Colon (tissue), 2 donors: ENCODE measurements at regions not wholly inside any gene's neighbourhood (a gene's known extent, or its start where the extent isn't known, plus 50 kb on each side); places are given as distances from the start of the nearest gene placed in this dataset.
"Not testable (repeated sequence)": the region's sequence is repeated elsewhere in the genome, so short reads cannot be mapped to it uniquely, and the experiment has no call there.

ENCODE experiments used
- FAIRE-seq: peaks from 2 replicates; lab custom pipeline; 2012; peaks lifted over from hg19 to GRCh38; lab: Jason Lieb, UNC
- donor health status: control.
- donor health status: control.

DNA sequence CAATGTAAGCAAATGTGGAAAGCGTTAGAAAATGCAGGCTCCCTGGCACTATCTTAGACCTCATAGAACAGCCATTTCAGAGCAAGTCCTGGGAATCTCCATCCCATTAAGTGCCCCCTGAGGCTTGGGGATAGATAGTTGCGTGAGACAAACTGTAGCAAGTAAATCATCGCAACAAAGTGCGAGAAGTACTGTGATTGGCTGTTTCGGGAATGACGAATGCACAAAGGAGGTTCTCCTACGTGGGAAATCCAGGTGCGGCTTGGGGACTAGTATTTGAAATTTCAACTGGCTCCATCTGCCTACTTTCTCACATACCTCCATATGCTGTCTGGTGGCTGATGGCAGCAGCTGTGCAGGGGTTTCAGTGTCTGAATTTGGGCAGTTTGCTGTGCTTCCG lies 84.5 kb downstream of the PLEKHG1 start:
- FAIRE-seq, result no peak

DNA sequence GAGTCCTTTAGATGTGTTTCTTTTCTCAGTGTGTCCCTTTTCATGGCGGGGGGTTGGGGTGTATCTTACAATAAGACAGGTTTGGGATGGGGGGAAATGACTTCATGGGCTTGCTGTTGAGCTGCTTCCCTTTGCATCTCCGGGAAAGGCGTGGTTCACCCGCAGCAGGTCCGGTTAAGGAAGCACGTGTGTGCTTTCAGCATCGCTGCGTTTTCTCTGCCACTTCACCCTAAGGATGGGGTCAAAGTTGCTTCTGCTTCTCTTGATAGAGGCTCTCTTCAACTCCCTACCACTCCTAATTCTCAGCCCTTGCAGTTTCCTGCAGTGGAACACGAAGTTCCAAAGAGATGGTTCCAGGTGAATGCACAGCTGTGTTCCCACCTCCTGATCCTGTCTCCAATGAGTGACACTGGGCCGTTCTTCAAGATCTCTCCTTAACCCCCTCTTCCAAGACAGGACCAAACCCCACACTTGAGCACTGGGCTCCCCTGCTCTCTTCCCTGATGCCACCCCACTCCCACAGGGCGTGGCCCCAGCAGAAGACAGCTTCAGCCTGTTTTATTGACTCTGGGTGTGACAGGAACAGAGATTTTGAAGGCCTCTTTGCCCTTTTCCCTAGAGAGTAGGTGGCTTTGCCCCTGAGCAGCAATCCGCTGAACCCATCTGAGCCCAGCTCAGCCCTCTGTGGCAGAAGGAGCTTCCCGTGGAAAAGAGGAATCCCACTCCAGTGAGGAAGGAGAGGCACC lies 85.2 kb downstream of the PLEKHG1 start:
- FAIRE-seq, result no peak

DNA sequence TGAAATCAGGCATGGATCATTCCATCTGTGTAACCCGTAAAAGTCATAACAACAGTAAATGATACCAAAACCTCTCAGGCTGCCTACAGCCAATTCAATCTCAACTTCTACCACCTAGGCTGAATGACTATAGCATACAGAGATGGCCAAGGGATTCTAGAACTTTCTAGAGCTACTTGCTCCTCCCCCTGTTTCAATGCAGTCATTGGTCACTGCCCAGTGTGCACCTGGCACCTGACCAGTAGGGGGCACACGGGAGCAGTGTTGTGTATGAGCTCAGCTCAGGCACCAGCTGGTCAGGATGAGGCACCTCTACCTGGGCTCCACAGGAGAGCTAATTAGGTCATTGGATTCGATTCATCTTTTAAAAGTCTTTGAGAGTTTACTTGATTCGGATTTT lies 86.2 kb downstream of the PLEKHG1 start:
- FAIRE-seq, result no peak

DNA sequence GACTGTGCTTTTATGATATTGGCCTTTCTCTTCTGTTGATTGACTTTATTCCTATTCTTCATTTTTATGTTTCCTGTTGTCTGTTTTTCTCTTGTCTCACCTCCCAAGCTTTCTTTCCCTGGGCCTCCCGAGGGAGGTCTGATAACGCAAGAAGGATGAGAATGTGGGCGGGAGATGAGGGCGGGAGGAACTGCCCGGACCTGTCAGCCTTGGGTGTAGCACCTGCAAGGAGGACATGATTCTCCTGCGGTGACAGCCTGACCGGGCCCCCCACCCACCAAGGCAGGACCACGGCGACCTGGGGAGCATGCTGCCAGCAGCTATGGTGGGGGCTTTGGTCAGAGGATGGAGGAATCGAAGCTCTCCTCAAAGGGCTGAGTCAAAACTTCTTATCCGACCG lies 86.9 kb downstream of the PLEKHG1 start:
- no peak for FAIRE-seq

DNA sequence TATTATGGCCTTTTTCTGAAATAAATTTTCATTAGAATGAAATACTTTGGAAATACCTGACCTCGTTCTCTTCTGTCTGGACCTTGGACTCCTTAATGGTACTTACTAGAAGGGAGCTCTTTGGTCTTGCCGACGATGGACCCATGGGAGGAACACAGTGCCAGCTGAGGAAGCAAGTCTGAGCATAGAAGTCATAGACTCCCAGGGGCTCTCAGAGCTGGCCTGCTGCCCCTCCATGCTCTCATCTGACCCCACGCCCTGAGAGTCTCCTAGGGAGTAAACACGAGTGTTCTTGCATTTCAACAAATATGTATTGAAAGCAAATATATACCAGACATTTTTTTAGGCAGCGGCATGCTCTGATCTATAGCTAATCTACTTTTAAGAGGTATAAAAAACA lies 87.8 kb downstream of the PLEKHG1 start:
- no peak for FAIRE-seq

DNA sequence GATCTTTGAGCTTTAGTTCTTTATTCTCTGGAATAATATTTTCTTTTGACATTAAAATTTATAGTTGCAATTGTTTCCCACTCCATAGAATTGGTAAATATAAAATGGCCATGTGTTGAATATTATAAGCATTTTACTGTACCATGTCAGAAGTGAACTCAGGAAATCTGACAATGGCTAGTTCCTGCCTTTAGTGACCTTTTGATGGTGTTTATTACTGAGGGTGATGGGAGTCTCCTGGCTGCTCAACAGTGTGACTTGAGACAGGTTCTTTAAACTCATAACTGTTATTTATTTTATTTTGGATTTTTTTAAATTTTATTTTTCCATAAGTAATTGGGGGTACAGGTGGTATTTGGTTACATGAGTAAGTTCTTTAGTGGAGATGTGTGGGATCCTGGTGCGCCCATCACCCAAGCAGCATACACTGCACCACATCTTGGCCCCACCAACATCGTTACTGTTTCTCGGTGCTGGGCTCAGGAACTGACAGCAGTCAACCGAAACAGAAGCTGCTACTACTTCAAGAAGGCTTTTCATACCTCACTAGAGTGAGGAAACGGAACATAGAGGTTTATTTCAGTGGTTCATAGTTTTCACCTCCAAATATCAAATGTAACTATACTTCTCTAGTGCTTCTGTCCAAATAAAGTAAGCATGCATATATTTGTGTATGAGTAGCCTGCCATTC lies 90.4 kb downstream of the PLEKHG1 start:
- FAIRE-seq, result no peak

DNA sequence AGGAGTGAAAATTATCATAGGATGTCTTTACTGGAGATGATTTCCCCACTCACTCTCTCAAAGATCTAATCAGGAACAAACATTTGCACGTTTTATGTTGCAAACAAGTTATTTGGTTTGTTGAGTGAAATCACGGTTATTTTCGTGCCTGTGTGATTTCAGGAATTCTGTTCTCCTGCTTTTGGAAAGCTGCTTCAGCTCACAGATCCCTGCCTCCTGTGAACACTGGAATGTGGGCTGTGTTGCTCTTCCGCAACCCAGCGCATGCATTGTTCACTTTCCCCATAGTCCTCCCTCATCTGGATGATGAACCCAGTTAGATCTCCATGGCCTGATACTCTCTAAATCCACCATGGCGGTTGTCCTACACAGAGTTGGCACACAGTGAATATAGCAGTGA lies 91.0 kb downstream of the PLEKHG1 start:
- no peak for FAIRE-seq

DNA sequence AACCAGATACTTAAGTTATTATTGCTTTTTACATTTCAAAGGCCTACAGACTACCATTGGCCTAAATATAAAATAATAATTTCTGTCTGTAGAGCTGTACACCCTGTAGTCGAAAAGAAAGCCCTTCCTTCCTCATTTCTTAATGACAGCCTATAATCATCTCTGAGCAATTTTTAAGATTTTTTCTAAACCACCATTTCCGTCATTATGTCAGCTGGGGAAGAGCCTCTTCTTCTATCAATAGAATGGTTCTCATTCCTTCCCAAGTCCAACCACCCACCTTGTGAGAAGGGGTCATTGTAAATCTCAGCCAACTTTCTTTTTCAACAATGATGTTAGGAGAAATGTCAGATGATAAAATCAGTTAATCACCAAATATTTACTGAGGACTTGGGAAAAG lies 91.8 kb downstream of the PLEKHG1 start:
- FAIRE-seq, result no peak

DNA sequence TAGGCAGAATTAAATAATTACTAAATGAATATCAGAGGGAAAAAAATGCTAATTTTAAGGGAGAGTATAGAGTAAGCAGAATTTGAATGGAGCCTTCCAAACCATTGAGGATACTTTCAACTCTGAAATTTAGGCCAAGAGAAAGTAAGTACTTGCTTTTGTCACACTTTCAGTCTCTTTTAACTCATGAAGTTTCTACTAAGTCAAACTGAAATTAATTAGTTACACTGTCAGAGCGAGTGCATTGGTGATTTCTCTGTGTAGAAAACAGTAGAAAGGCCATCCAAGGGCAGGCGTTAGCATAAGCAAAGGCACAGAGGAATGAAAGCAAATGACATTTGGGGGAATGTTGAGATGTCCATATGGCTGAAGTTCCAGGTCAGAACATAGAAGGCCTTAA lies 92.9 kb downstream of the PLEKHG1 start:
- FAIRE-seq, result no peak

DNA sequence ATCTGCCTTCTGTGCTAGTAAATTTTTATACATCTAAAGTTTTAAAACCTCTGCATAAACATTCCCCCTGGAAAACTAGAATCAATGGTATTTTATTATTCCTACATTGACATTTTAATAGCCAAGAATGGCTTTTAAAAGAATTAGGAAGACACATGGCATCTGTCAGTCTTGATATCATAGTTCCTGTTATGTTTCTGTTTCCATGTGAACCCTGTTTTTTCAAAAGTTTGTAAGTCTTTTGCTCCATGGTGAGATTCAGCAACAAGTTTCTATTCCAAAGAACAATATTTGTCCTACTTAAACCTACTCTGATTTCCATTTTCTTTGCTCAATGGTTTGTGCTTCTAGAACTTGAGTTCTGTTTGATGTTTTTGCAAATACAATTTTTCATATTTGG lies 95.2 kb downstream of the PLEKHG1 start:
- no peak for FAIRE-seq

DNA sequence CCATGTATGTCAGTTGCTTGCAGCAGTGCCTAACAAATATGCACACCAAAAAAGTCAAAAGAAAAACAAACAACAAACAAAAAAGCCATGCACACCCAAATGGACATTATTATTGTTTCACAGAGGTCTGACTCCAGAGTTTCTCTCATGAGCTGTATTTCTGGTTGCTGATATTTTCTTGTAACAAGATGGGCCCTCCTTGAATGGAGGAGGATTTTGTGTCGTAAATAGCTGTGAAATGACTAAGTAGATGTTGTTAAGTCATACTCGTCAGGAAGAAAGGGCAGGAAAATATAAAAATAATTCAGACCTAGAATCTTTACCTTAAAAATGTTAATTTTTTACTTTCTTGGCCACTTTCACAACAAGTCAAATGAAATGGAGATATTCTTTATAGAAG lies 96.0 kb downstream of the PLEKHG1 start:
- no peak for FAIRE-seq

DNA sequence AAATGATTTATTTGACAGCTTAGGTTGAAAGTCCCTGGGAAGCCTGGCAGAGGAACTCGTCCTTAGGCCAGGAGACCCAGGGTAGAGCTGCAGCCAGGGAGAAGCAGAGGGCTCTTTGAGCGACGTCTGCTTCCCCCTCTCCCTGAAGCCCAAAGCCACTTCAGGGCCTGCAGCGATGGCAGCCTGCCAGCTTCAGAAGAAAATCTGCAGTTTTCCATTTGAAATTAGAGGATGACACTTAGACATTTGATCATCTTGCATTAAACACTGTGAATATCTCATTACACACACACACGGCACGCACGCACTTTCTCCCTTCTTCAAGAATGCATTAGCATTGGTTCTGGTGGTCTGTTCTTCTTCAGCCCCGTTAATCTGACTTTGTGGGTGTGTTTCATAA lies 96.5 kb downstream of the PLEKHG1 start:
- no peak for FAIRE-seq

DNA sequence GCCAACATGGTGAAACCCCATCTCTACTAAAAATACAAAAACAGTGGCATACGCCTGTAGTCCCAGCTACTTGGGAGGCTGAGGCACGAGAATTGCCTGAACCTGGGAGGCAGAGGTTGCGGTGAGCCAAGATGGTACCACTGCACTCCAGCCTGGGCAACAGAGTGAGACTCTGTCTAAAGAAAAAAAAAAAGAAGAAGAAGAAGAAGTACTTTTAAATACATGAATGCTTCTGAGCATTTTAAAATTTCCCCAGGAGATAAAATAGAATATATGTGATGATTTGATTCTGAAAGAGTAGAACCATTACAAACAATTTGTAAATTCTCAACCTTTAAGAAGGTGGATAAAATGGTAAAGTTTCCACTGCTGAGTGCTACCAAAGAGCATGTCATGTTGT lies 97.2 kb downstream of the PLEKHG1 start:
- not testable (repeated sequence) for FAIRE-seq

DNA sequence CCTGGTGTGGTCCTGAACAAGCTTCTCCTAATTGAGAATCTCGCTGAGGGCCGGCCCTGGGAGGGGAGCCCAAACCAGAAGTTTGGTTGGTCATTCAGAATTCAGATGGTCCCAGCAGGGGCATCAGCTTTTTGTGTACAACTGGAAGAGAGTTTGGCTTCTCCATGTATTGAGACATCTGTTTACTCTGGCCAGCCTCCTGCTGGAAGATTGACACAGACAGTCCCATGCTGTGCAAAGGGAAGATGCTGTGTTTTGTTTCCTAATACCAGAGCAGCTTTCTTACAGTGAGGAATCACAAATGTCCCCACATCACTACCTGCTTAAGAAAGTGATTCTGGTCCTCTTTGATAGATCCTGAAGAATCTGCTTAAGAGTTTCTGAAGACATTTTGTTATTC lies 97.8 kb downstream of the PLEKHG1 start:
- no peak for FAIRE-seq

DNA sequence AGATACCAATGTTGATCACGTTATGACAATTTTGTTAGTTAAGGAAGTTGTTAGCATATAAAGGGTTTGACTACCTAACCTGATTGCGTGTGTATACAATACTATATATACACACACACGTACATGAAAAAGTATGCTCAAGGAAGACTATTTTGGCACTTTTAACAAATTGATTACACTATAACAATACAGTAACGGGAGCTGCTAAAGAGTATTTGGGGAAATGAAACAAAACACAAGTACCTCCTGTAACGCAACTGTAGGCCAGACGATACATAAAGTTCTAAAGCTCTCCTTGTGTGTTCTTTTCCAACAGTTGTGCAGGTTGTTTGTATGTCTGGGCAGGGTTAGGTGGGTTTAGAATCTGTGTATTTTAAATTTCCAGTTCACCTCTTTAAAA lies 98.7 kb downstream of the PLEKHG1 start:
- FAIRE-seq, result no peak

DNA sequence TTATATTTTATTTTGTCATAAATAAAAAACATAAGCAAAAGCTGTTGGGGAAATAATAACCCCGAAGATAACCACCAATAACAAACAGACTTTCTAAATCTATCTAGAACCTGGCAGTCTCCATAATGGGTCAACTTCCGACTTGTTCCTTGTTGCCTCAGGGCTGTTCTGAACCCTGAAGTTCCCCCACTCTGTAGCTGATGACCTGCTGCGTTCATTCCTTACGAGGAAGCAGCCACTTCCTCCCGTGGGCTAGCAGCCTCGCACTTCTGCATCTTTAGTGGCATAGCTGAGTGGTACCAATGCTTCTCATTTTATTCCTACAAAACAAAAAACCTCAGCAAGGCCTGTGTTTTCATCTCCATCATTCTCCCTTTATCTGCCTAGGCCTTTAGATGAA lies 103.0 kb downstream of the PLEKHG1 start:
- FAIRE-seq, result no peak

DNA sequence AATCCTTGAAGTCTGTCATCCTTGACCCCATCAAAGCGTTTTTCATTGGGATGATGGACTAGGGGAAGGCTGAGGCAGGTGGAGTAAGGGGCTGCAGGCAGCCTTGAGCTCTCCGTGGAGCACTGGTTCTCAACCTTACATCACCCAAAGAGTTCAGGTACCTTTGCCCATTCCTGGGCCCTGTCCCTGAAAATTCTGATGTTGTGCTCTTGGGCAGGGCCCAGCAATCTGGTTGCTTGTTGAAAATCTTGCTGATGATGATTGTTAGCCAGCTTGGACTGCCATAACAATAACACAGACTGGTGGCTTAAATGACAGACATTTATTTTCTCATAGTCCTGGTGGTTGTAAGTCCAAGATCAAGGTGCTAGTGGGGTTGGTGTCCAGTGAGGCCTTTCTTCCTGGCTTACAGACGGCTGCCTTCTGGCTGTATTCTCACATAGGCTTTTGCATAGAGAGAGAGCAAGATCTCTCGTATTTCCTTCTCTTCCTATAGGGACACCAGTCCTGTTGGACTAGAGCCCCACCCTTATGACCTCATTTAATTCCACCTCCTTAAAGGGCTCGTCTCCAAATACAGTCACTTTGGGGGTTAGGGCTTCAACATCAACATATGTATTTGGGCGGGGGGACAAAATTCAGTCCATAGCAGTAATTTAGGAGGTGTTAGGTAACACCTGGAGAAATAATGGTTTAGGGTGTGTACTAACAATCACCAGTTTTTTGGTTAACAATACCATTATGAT lies 104.9 kb downstream of the PLEKHG1 start:
- FAIRE-seq, result no peak

DNA sequence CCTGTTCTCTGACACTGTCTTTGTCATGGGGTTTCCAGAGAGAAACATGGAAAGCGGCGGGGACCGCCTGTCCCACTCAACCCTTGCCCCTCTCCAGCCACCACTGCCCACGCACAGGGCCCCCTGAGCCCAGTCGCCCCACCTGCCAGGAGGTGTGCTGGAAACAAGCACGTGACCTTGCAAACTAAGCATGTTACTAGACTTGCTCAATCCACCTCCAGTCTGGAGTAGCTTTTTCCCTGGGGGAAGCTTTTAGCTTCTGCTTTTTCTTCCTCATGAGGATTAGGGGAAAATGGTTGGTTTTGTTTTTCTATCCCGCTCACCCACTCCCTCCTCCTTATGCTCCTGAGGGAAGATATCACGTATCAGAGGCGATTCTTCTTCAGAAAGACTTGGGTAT lies 105.7 kb downstream of the PLEKHG1 start:
- no peak for FAIRE-seq

DNA sequence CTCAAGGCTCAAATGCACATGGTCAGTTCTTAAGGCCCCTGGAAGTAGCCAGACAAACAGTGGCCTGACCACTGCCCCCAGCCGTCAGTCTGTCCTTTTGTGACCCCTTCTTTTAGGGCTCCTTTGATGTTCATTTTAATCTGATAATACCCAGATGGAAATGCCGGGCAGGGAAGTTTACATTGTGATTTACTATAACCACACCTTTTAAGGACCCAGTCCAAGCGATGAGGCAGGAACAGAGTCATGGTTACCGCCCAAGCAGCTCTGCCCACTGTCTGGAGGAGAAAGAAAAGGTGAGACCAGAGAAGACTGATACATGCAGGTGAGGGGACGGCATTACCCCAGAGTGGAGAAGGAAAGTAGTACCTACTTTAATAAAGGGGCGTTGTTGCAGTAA lies 110.6 kb downstream of the PLEKHG1 start:
- no peak for FAIRE-seq

DNA sequence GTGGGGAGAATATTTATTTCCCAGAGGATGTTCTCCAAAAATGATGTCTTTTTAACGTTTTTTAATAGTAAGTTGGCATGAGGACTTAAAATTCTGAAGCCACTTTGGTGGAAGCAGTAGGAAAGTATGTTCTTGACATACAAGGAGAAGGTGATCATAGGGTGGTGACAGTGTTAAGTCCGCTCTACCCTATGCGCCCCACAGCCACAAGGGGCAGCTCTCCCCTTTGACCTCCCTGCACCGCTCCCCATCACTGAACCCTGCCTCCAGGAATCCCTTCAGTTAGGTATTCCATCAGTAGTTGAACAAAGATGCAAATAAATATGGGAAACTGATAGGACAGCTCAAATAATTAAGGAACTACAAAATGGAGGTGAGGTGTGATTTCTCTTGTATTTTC lies 111.4 kb downstream of the PLEKHG1 start:
- FAIRE-seq, result no peak

DNA sequence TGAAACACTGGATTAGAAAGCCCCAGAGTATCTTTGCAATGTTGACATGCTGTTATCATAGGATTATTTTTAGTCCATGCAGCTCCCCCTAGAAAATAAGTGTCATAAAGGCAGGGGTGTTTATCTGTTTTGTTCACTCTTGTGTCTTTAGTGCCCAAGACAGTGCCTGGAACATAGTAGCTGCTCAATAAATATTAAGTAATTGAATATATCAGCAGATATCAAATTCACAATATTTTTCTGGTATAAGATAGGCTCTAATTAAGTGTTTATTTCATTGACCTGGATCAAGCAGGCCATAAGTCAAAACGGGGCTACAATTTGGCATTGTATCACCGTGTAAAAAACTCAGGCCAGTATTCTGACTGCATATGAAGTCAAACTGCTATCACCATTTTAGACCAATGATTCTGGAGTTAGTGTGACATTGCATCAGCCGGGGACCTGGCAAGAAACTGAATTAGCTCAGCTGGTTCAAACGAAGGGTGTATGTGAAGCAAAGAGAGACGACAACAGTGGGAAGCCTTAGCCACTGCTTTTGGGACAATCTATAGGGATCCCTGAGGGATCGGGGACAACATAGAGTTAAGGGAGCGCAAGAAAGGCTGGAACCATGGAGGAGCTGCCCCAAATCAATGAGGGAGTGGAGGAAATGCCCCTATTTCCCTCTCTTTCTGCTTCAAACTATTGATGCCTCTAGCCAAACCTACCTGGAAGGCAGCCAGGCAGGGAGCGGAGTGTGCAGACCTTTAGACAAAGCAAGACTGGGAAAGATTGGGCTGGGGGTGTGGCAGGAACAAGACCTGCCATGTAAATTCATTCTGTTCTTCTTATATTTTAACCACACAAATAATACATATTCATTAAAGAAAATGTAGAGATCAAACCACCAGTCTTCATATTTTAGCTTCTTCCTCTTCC lies 112.2 kb downstream of the PLEKHG1 start:
- FAIRE-seq, result no peak

DNA sequence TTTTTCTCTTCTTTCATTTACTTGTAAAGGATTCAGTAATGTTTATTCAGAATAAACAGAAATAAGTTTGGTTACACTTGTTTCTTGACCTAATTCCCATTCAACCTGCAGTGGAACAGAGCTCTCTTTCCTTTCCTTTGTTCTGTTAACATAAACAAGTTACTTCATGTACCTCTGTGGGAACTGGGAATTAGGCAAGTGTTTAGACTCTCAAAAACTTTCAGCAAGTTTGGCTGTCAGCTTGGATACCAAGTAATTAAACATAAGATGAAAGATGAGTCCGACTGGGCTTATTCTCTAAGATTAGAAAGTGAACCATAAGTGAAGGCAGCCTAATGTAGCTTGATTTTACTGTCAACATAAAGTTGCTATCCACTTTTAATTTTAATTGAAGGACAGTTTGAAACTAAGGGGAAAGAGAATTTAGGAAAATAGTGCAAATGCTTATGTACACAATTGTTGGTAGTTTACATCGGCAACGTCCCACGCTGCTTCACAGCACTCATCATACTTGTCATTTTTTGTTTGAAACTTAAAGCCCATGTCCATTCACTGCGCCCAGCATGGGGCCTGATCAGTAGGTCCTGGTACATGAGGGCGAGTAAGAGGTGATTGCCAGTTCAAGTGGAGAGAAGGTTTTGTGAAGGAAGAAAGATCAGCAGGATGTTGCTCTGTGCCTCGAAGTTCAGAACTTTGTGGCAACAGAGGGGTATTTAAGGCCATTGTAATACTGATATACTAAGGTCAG lies 113.0 kb downstream of the PLEKHG1 start:
- no peak for FAIRE-seq
